Keratinocyte (primary cell): ENCODE measurements at regions not wholly inside any gene's neighbourhood (a gene's known extent, or its start where the extent isn't known, plus 50 kb on each side); places are given as distances from the start of the nearest gene placed in this dataset.

Experiments
- CTCF ChIP-seq, 3 experiments: IDR thresholded peaks in 1 of 3; conservative IDR thresholded peaks in 1 of 3; optimal IDR thresholded peaks in 1 of 3; 2 replicates in 2 of 3; 3 replicates in 1 of 3; pipeline versions ENCODE3 to v1.5.1; 2011; ENCODE audit warnings: low read length in 3 of 3, mild to moderate bottlenecking in 3 of 3, moderate library complexity in 2 of 3, control low read depth in 1 of 3, inconsistent platforms in 1 of 3; ENCODE audit not compliant: insufficient read depth in 2 of 3; ENCODE audit errors: extremely low read depth in 1 of 3
- EZH2 ChIP-seq: IDR thresholded peaks from one replicate; pipeline ENCODE4 v1.6.1; 2012; ENCODE audit warnings: inconsistent platforms, mild to moderate bottlenecking, low read length, moderate library complexity

- no peak for TF ChIP-seq CTCF (optimal IDR thresholded peaks at IDR 0.05 in 1 of 3, IDR thresholded peaks at IDR 0.05 in 1 of 3, conservative IDR thresholded peaks at IDR 0.05 in 1 of 3; ENCODE audit: extremely low read depth in 1 of 3, insufficient read depth in 2 of 3, low read length in 3 of 3)
- TF ChIP-seq EZH2: no peak
Measured at GRCh38 chr19:27872370-27872769, 1340.6 kb downstream of the UQCRFS1 start.
